ENCODE measurements at regions not wholly inside any gene's neighbourhood (a gene's known extent, or its start where the extent isn't known, plus 50 kb on each side); places are given as distances from the start of the nearest gene placed in this dataset.

- Histone ChIP-seq H3K4me3 (replicated peaks; ENCODE audit: insufficient read depth, low read length) (no peak overlapping the region), H3K27me3 (ENCODE audit: insufficient read depth, poor library complexity, severe bottlenecking) (no peaks in the 10 kb centered on the region), H3K27ac (replicated peaks) (no peak overlapping the region)
- DNase-seq (ENCODE audit: low read depth in 1 of 2, low spot score in 1 of 2): no peak
- TF ChIP-seq REST (IDR thresholded peaks at IDR 0.05; ENCODE audit: insufficient replicate concordance, low read depth): no peak
- TF ChIP-seq POLR2AphosphoS5 (IDR thresholded peaks at IDR 0.05; ENCODE audit: low read depth): no peak
- no peak for TF ChIP-seq CTCF (IDR thresholded peaks at IDR 0.05; ENCODE audit: insufficient read depth, low read length)
- TF ChIP-seq SPI1 (IDR thresholded peaks at IDR 0.05; ENCODE audit: borderline replicate concordance, low read depth): no peak
- TF ChIP-seq GABPA (IDR thresholded peaks at IDR 0.05; ENCODE audit: low read depth): no peak
These were observed 477.1 kb upstream of the NR5A2 start for GRCh38 chr1:199550199-199551065.

DNA sequence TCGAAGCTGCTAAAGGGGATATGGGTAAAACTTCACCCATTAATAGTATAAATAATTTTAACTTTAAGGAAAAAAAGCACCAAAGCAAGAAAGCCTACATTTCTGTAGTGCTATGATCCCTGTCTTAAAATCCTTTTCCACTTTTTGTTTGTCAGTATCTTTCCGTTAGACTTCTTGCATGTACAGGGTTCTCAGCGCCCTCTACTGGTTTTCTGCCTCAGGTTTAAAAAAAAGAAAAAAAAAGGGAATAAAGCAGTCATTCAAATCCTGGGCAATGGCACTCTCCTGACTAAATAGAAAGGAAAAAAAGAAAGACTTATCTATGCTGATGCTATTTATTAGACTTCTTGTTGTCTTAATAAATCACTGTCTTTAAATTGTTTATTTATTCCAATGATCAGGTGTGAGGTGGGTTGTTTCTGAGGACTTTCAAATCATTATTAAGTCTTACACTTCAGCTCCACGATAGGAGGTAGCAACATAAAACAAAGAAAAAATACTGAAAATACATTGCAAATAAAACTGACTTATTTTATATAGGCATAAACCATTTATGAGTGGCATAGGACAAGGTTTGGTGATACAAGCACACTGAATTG, 475.4 kb upstream of the NR5A2 start:
- TF ChIP-seq SPI1 (IDR thresholded peaks at IDR 0.05; ENCODE audit: borderline replicate concordance, low read depth): no peak
- TF ChIP-seq CTCF (IDR thresholded peaks at IDR 0.05; ENCODE audit: insufficient read depth, low read length): peak; percentile 22
- DNase-seq (ENCODE audit: low read depth in 1 of 2, low spot score in 1 of 2): peak; percentile 1 to 51
- Histone ChIP-seq H3K27ac (replicated peaks) (no peak overlapping the region), H3K4me3 (replicated peaks; ENCODE audit: insufficient read depth, low read length) (no peak overlapping the region), H3K27me3 (ENCODE audit: insufficient read depth, poor library complexity, severe bottlenecking) (no peaks in the 10 kb centered on the region)

DNA sequence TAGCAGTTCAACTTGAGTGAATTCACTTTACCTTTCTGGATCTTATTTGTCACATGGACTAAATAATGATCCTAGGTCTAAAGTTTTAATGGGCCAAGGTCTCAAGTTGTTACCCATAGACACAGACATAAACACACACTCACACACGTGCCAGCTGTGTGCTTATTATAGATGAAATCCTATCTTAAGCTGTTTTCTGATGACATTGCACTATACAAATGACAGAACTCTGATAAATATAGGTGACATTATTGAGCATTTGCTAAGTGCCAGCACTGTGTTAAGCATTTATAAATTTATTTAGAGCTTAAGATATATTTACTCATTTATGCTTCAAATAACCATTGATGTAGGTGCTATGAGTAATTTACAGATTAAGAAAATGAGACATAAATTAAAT, 474.4 kb upstream of the NR5A2 start:
- Histone ChIP-seq H3K27ac (replicated peaks) (no peak overlapping the region), H3K27me3 (ENCODE audit: insufficient read depth, poor library complexity, severe bottlenecking) (no peaks in the 10 kb centered on the region), H3K4me3 (replicated peaks; ENCODE audit: insufficient read depth, low read length) (no peak overlapping the region)
- no peak for TF ChIP-seq GABPA (IDR thresholded peaks at IDR 0.05; ENCODE audit: low read depth)
- TF ChIP-seq POLR2AphosphoS5 (IDR thresholded peaks at IDR 0.05; ENCODE audit: low read depth): no peak
- TF ChIP-seq REST (IDR thresholded peaks at IDR 0.05; ENCODE audit: insufficient replicate concordance, low read depth): no peak
- no peak for TF ChIP-seq SPI1 (IDR thresholded peaks at IDR 0.05; ENCODE audit: borderline replicate concordance, low read depth)
- no peak for TF ChIP-seq CTCF (IDR thresholded peaks at IDR 0.05; ENCODE audit: insufficient read depth, low read length)
- no peak for DNase-seq (ENCODE audit: low read depth in 1 of 2, low spot score in 1 of 2)

Data from HL-60 (cell line).